Transverse colon (tissue), 4 donors: ENCODE measurements at regions not wholly inside any gene's neighbourhood (a gene's known extent, or its start where the extent isn't known, plus 50 kb on each side); places are given as distances from the start of the nearest gene placed in this dataset.

Source experiments
- DNase-seq: peaks from one replicate; pipeline ENCODE4 v3.0.0-alpha.2; 2019
- H3K27ac ChIP-seq, 4 donors: fragments of 200-600 bp; sonication (generic); 2 replicates each; pipeline ENCODE4 v1.5.1; 2016 to 2018; ENCODE audit warnings: inconsistent platforms in 4 of 4
- H3K27me3 ChIP-seq: fragments of 200-600 bp; sonication (generic); 2 replicates; pipeline ENCODE4 v1.5.1; 2017; ENCODE audit warnings: inconsistent platforms
- H3K36me3 ChIP-seq, 4 donors: fragments of 200-600 bp; sonication (generic); 2 replicates each; pipeline ENCODE4 v1.5.1; 2017 to 2019; ENCODE audit warnings: inconsistent platforms in 4 of 4
- H3K4me1 ChIP-seq, 4 donors: fragments of 200-600 bp; sonication (generic); 2 replicates each; pipeline ENCODE4 v1.5.1; 2017 to 2020; ENCODE audit warnings: inconsistent platforms in 4 of 4
- H3K4me3 ChIP-seq, 4 donors: fragments of 200-600 bp; sonication (generic); 1 replicate in 1 of 4; 2 replicates in 3 of 4; pipeline versions ENCODE4 v1.5.1 to v1.6.1; 2017 to 2019; ENCODE audit warnings: inconsistent platforms in 4 of 4
- H3K9me3 ChIP-seq, 2 donors: fragments of 200-600 bp; sonication (generic); 2 replicates each; pipeline ENCODE4 v1.5.1; 2017 to 2019; ENCODE audit warnings: inconsistent platforms in 2 of 2
- CTCF ChIP-seq, 5 experiments: fragments of 200-600 bp in 3 of 5; fragments of 450-650 bp in 2 of 5; sonication (generic) in 3 of 5; IDR thresholded peaks; 1 replicate in 2 of 5; 2 replicates in 3 of 5; pipeline ENCODE4 v1.5.1; 2016 to 2017; ENCODE audit warnings: antibody characterized with exemption in 5 of 5, inconsistent platforms in 3 of 5, mild to moderate bottlenecking in 2 of 5, moderate library complexity in 1 of 5
- EP300 ChIP-seq: sonication (generic); formaldehyde crosslinking; IDR thresholded peaks from one replicate; pipeline ENCODE4 v1.6.1; 2017; ENCODE audit warnings: antibody characterized with exemption, low read depth
- POLR2A ChIP-seq: fragments of 450-650 bp; IDR thresholded peaks from one replicate; pipeline ENCODE4 v1.6.1; 2016; ENCODE audit warnings: antibody characterized with exemption, mild to moderate bottlenecking, moderate library complexity
- POLR2AphosphoS5 ChIP-seq, 3 donors: sonication (generic); formaldehyde crosslinking; IDR thresholded peaks; one replicate each; pipeline ENCODE4 v1.6.1; 2016; ENCODE audit warnings: antibody characterized with exemption in 3 of 3
- WGBS, 2 donors: methylation state at CpG; one replicate each; pipeline ENCODE4 v1.1.5; 2018; ENCODE audit warnings: low coverage in 1 of 2; 5-methylcytosine and 5-hydroxymethylcytosine counted together
- in situ Hi-C, 4 donors: fragments of 200-750 bp; cut with MboI; loops; one replicate each; pipeline versions ENCODE4 v1.15.0 to v1.15.1; 2017; ENCODE audit warnings: low sequenced_read_pairs in 3 of 4, low pct_ligation_motif_present in 1 of 4, low pct_unique_long_range_greater_than_20kb in 1 of 4
- intact Hi-C: fragments of 100-400 bp; cut with DNase I; formaldehyde crosslinking; loops from one replicate; pipeline ENCODE4 v1.15.1; 2023; ENCODE audit warnings: low total_unique reads

GRCh38 chr14:30218907-30219306 is 291.3 kb upstream of the PRKD1 start:
- no peak overlapping the region for H3K27ac ChIP-seq
- WGBS, 2 donors = 79 to 88% methylated on average over 5 of the region's 5 CpGs
- intact Hi-C loops (no loop called here), in situ Hi-C loops (loop anchor here in 2 of 4 donors (10.0 to 25.0 kb wide), 3 partner anchors 657 to 1457 kb away; partner anchors contain the start of gene FOXG1 (in 1 of the 2))
- DNase-seq = no peak
- TF ChIP-seq POLR2A (no peak), EP300 (no peak)
- no peaks in the 10 kb centered on the region for H3K36me3 ChIP-seq
- H3K4me3 ChIP-seq = no peak overlapping the region
- peaks cover 3 to 15% (median 6%) of the 10 kb centered on the region in 4 donors for H3K4me1 ChIP-seq
- H3K9me3 ChIP-seq = no peaks in the 10 kb centered on the region
- no peaks in the 10 kb centered on the region for H3K27me3 ChIP-seq

- H3K4me1 ChIP-seq = peaks cover 3 to 24% (median 9%) of the 10 kb centered on the region in 4 donors
- H3K27ac ChIP-seq = peak overlapping the region in 1 of 4 donors; percentile 16
- H3K9me3 ChIP-seq = no peaks in the 10 kb centered on the region
- 35 to 52% methylated on average over 6 to 7 of the region's 7 CpGs for WGBS, 2 donors
- no peaks in the 10 kb centered on the region for H3K27me3 ChIP-seq
- H3K36me3 ChIP-seq = no peaks in the 10 kb centered on the region
- TF ChIP-seq POLR2AphosphoS5 (IDR thresholded peaks at IDR 0.05) = no peak
- TF ChIP-seq CTCF (IDR thresholded peaks at IDR 0.05) = no peak
- TF ChIP-seq EP300 = no peak
- TF ChIP-seq POLR2A = no peak
- no peak overlapping the region for H3K4me3 ChIP-seq
- no peak for DNase-seq
- intact Hi-C loops (no loop called here), in situ Hi-C loops (loop anchor here in 1 of 4 donors (25.0 kb wide), 2 partner anchors 659 to 1459 kb away; partner anchors contain the start of gene FOXG1)
These were observed 293.9 kb upstream of the PRKD1 start for GRCh38 chr14:30221546-30221945.

GRCh38 chr14:30223385-30223785 is 295.7 kb upstream of the PRKD1 start:
- peak overlapping the region in 3 of 4 donors; percentile 1 to 42 (median 23) for H3K27ac ChIP-seq
- TF ChIP-seq EP300 (no peak), POLR2A (no peak), POLR2AphosphoS5 (IDR thresholded peaks at IDR 0.05) (peak in 2 of 3 donors; percentile 16 to 25), CTCF (IDR thresholded peaks at IDR 0.05) (no peak)
- H3K36me3 ChIP-seq = no peaks in the 10 kb centered on the region
- H3K9me3 ChIP-seq = no peaks in the 10 kb centered on the region
- no peak overlapping the region for H3K4me3 ChIP-seq
- in situ Hi-C loops = loop anchor here in 1 of 4 donors (25.0 kb wide), 2 partner anchors 661 to 1461 kb away; partner anchors contain the start of gene FOXG1
- intact Hi-C loops = no loop called here
- H3K27me3 ChIP-seq = no peaks in the 10 kb centered on the region
- H3K4me1 ChIP-seq = peaks cover 3 to 32% (median 14%) of the 10 kb centered on the region in 4 donors
- peak; percentile 11 for DNase-seq
- 33% methylated on average over 2 of the region's 2 CpGs; no CpG with 5 or more reads in 1 of the 2 donors for WGBS, 2 donors

GRCh38 chr14:30223966-30224365 is 296.3 kb upstream of the PRKD1 start:
- Histone ChIP-seq H3K9me3 (no peaks in the 10 kb centered on the region), H3K27ac (peak overlapping the region in 3 of 4 donors; percentile 1 to 47 (median 42)), H3K27me3 (no peaks in the 10 kb centered on the region), H3K4me1 (peaks cover 3 to 32% (median 14%) of the 10 kb centered on the region in 4 donors), H3K4me3 (no peak overlapping the region), H3K36me3 (no peaks in the 10 kb centered on the region)
- in situ Hi-C loops (loop anchor here in 1 of 4 donors (25.0 kb wide), 2 partner anchors 662 to 1462 kb away; partner anchors contain the start of gene FOXG1), intact Hi-C loops (no loop called here)
- 40 to 58% methylated on average over 3 of the region's 3 CpGs for WGBS, 2 donors
- TF ChIP-seq CTCF (IDR thresholded peaks at IDR 0.05) (no peak), POLR2A (no peak), POLR2AphosphoS5 (IDR thresholded peaks at IDR 0.05) (no peak), EP300 (no peak)
- no peak for DNase-seq

GRCh38 chr14:30225176-30225575 is 297.5 kb upstream of the PRKD1 start:
- in situ Hi-C loops (no loop called here), intact Hi-C loops (no loop called here)
- Histone ChIP-seq H3K36me3 (no peaks in the 10 kb centered on the region), H3K9me3 (no peaks in the 10 kb centered on the region), H3K4me1 (peaks cover 3 to 32% (median 14%) of the 10 kb centered on the region in 4 donors), H3K27ac (peak overlapping the region in 1 of 4 donors; percentile 42), H3K4me3 (no peak overlapping the region), H3K27me3 (no peaks in the 10 kb centered on the region)
- 57 to 62% methylated on average over 1 of the region's 1 CpG for WGBS, 2 donors
- TF ChIP-seq POLR2AphosphoS5 (IDR thresholded peaks at IDR 0.05) = peak in 1 of 3 donors; percentile 59
- TF ChIP-seq CTCF (IDR thresholded peaks at IDR 0.05) = no peak
- no peak for DNase-seq
